Neural progenitor cell (in vitro differentiated cells): ENCODE measurements at regions not wholly inside any gene's neighbourhood (a gene's known extent, or its start where the extent isn't known, plus 50 kb on each side); places are given as distances from the start of the nearest gene placed in this dataset.

Source experiments
- EZH2 ChIP-seq: fragments of 200-600 bp; sonication (generic); IDR thresholded peaks from 2 replicates; pipeline ENCODE4 v1.6.1; 2017; ENCODE audit warnings: antibody characterized with exemption, mild to moderate bottlenecking, moderate library complexity
- EZH2phosphoT487 ChIP-seq: fragments of 200-600 bp; sonication (generic); IDR thresholded peaks from 2 replicates; pipeline ENCODE4 v1.6.1; 2017; ENCODE audit warnings: antibody characterized with exemption
- TF ChIP-seq, protein P1 (sequence below): fragments of 200-600 bp; sonication (generic); IDR thresholded peaks from 2 replicates; pipeline ENCODE4 v1.5.1; 2017; ENCODE audit warnings: antibody characterized with exemption, mild to moderate bottlenecking

DNA sequence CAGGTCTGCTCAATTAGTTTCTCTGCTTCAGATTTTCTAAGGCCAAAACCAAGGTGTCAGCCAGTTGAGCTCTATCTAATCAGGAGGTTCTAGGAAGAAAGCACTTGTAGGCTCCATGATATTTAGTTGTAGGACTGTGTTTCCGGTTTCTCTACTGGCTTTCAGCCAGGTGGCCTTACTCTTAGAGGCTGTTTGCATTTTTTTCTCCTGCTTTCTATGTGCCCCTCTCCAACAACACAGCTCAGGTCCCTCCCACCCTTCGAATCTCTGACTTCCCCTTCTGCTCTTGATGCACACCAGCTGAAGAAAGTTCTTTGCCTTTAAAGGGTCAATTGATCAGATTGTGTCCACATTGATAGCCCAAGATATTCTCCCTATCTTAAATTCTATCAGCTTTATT lies 245.2 kb downstream of the RAB28 start:
- TF ChIP-seq, protein P1, sequence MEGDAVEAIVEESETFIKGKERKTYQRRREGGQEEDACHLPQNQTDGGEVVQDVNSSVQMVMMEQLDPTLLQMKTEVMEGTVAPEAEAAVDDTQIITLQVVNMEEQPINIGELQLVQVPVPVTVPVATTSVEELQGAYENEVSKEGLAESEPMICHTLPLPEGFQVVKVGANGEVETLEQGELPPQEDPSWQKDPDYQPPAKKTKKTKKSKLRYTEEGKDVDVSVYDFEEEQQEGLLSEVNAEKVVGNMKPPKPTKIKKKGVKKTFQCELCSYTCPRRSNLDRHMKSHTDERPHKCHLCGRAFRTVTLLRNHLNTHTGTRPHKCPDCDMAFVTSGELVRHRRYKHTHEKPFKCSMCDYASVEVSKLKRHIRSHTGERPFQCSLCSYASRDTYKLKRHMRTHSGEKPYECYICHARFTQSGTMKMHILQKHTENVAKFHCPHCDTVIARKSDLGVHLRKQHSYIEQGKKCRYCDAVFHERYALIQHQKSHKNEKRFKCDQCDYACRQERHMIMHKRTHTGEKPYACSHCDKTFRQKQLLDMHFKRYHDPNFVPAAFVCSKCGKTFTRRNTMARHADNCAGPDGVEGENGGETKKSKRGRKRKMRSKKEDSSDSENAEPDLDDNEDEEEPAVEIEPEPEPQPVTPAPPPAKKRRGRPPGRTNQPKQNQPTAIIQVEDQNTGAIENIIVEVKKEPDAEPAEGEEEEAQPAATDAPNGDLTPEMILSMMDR: no peak
- TF ChIP-seq EZH2 (no peak), EZH2phosphoT487 (no peak)
